HEK293 (cell line): ENCODE measurements at regions not wholly inside any gene's neighbourhood (a gene's known extent, or its start where the extent isn't known, plus 50 kb on each side); places are given as distances from the start of the nearest gene placed in this dataset.
"Not testable (repeated sequence)": the region's sequence is repeated elsewhere in the genome, so short reads cannot be mapped to it uniquely, and the experiment has no call there.

Experiments used
- CTCF ChIA-PET: fragments of 350-600 bp; formaldehyde crosslinking; extraction: SDS; loops from one replicate; lab custom pipeline; 2021; ENCODE audit warnings: antibody characterized with exemption; lab: Yijun Ruan, JAX
- POLR2A ChIA-PET: fragments of 300-600 bp; formaldehyde crosslinking; extraction: SDS; loops from one replicate; lab custom pipeline; 2020; ENCODE audit warnings: antibody characterized with exemption, inconsistent platforms; lab: Yijun Ruan, JAX
- H3K27ac ChIP-seq: fragments of 200-500 bp; sonication (Bioruptor generic); 2 replicates; pipeline ENCODE4 v1.5.1; 2014; ENCODE audit warnings: low read depth, low read length, control low read depth, inconsistent platforms; ENCODE audit errors: extremely low read depth
- H3K36me3 ChIP-seq, 2 experiments: fragments of 200-500 bp in 1 of 2; sonication (Bioruptor generic) in 1 of 2; 1 replicate in 1 of 2; 2 replicates in 1 of 2; pipeline ENCODE4 v1.5.1; 2014 to 2017; ENCODE audit warnings: inconsistent platforms in 2 of 2, low read length in 2 of 2; ENCODE audit not compliant: control insufficient read depth in 2 of 2, insufficient read depth in 1 of 2
- H3K4me1 ChIP-seq: fragments of 200-500 bp; sonication (Bioruptor generic); 2 replicates; pipeline ENCODE4 v1.5.1; 2014; ENCODE audit warnings: mild to moderate bottlenecking, low read length, inconsistent platforms; ENCODE audit not compliant: control insufficient read depth, insufficient read depth
- H3K4me3 ChIP-seq: 2 replicates; pipeline ENCODE4 v1.5.1; 2011; ENCODE audit warnings: low read depth, mild to moderate bottlenecking, control low read depth, low read length, moderate library complexity
- H3K9me3 ChIP-seq: fragments of 200-500 bp; sonication (Bioruptor generic); 2 replicates; pipeline ENCODE4 v1.5.1; 2014; ENCODE audit warnings: low read depth, low read length, inconsistent platforms; ENCODE audit not compliant: control insufficient read depth, insufficient read depth
- EGR2 ChIP-seq: fragments of 450-650 bp; formaldehyde crosslinking; IDR thresholded peaks from 2 replicates; pipeline ENCODE4 v1.5.1; 2016; ENCODE audit warnings: low read depth, missing biosample characterization, missing genetic modification characterization
- FEZF1 ChIP-seq: fragments of 450-650 bp; formaldehyde crosslinking; IDR thresholded peaks from 2 replicates; pipeline ENCODE4 v1.5.1; 2016; ENCODE audit warnings: missing biosample characterization, missing genetic modification characterization
- GFI1B ChIP-seq: fragments of 450-650 bp; formaldehyde crosslinking; IDR thresholded peaks from 2 replicates; pipeline ENCODE4 v1.5.1; 2016; ENCODE audit warnings: missing biosample characterization, missing genetic modification characterization
- HOXA7 ChIP-seq: sonication (generic); formaldehyde crosslinking; IDR thresholded peaks from 2 replicates; pipeline ENCODE4 v1.8.1; 2022; ENCODE audit warnings: missing genetic modification reagents, borderline replicate concordance
- HOXD13 ChIP-seq: sonication (generic); formaldehyde crosslinking; IDR thresholded peaks from 2 replicates; pipeline ENCODE4 v1.8.0; 2022; ENCODE audit warnings: missing genetic modification reagents, borderline replicate concordance
- SCRT1 ChIP-seq: fragments of 450-650 bp; formaldehyde crosslinking; IDR thresholded peaks from 2 replicates; pipeline ENCODE4 v1.5.1; 2016; ENCODE audit warnings: missing biosample characterization, missing genetic modification characterization, borderline replicate concordance
- SETDB1 ChIP-seq: IDR thresholded peaks from one replicate; pipeline ENCODE4 v1.6.1; 2017; ENCODE audit warnings: mild to moderate bottlenecking, low read length, moderate library complexity, mixed read lengths; ENCODE audit not compliant: insufficient read length
- YY1 ChIP-seq: fragments of 450-650 bp; formaldehyde crosslinking; IDR thresholded peaks from 2 replicates; pipeline ENCODE4 v1.5.1; 2018; ENCODE audit warnings: missing biosample characterization, missing genetic modification characterization
- ZBTB11 ChIP-seq: fragments of 450-650 bp; formaldehyde crosslinking; conservative IDR thresholded peaks from 2 replicates; pipeline ENCODE4 v1.5.1; 2016; ENCODE audit warnings: low read depth, missing biosample characterization, missing genetic modification characterization
- ZBTB17 ChIP-seq: fragments of 450-650 bp; formaldehyde crosslinking; IDR thresholded peaks from 2 replicates; pipeline ENCODE4 v1.5.1; 2016; ENCODE audit warnings: missing biosample characterization, missing genetic modification characterization
- ZNF16 ChIP-seq: fragments of 450-650 bp; formaldehyde crosslinking; IDR thresholded peaks from 2 replicates; pipeline ENCODE4 v1.5.1; 2016; ENCODE audit warnings: low read depth, missing biosample characterization, missing genetic modification characterization
- ZNF169 ChIP-seq: fragments of 450-650 bp; formaldehyde crosslinking; IDR thresholded peaks from 2 replicates; pipeline ENCODE4 v1.5.1; 2016; ENCODE audit warnings: missing biosample characterization, missing genetic modification characterization
- ZNF175 ChIP-seq: fragments of 450-650 bp; formaldehyde crosslinking; IDR thresholded peaks from 2 replicates; pipeline ENCODE4 v1.5.1; 2016; ENCODE audit warnings: missing biosample characterization, missing genetic modification characterization
- ZNF184 ChIP-seq: fragments of 450-650 bp; IDR thresholded peaks from 2 replicates; pipeline ENCODE4 v1.5.1; 2018; ENCODE audit warnings: missing biosample characterization, mild to moderate bottlenecking, missing genetic modification characterization
- ZNF211 ChIP-seq: fragments of 450-650 bp; formaldehyde crosslinking; IDR thresholded peaks from 2 replicates; pipeline ENCODE4 v1.5.1; 2016; ENCODE audit warnings: low read depth, missing biosample characterization, missing genetic modification characterization
- ZNF354C ChIP-seq: fragments of 450-650 bp; formaldehyde crosslinking; IDR thresholded peaks from 2 replicates; pipeline ENCODE4 v1.5.1; 2016; ENCODE audit warnings: missing biosample characterization, missing genetic modification characterization, low read depth, borderline replicate concordance
- ZNF404 ChIP-seq: fragments of 450-650 bp; formaldehyde crosslinking; IDR thresholded peaks from 2 replicates; pipeline ENCODE4 v1.5.1; 2017; ENCODE audit warnings: missing biosample characterization, missing genetic modification characterization
- ZNF488 ChIP-seq: fragments of 450-650 bp; formaldehyde crosslinking; IDR thresholded peaks from 2 replicates; pipeline ENCODE4 v1.5.1; 2016; ENCODE audit warnings: missing biosample characterization, missing genetic modification characterization
- ZNF529 ChIP-seq: fragments of 450-650 bp; formaldehyde crosslinking; IDR thresholded peaks from 2 replicates; pipeline ENCODE4 v1.5.1; 2017; ENCODE audit warnings: missing genetic modification characterization, missing biosample characterization; ENCODE audit not compliant: insufficient replicate concordance
- ZNF610 ChIP-seq: fragments of 450-650 bp; formaldehyde crosslinking; IDR thresholded peaks from 2 replicates; pipeline ENCODE4 v1.5.1; 2016; ENCODE audit warnings: missing biosample characterization, missing genetic modification characterization, borderline replicate concordance
- ZNF660 ChIP-seq: fragments of 450-650 bp; IDR thresholded peaks from 2 replicates; pipeline ENCODE4 v1.5.1; 2018; ENCODE audit warnings: missing biosample characterization, mild to moderate bottlenecking, missing genetic modification characterization

GRCh38 chr1:104259481-104259880 lies 509.8 kb downstream of the AMY1C start:
- no peaks in the 10 kb centered on the region for H3K4me1 ChIP-seq
- POLR2A ChIA-PET, result no interaction called here
- no peaks in the 10 kb centered on the region for H3K9me3 ChIP-seq
- H3K27ac ChIP-seq, result no peak overlapping the region
- TF ChIP-seq ZNF529 (tag by site-specific recombination) (no peak), ZNF660 (tag by site-specific recombination) (no peak), ZNF169 (tag by site-specific recombination) (no peak), FEZF1 (tag by site-specific recombination) (no peak), HOXD13 (CRISPR knock-in tag) (no peak), ZNF488 (no peak), GFI1B (no peak), ZBTB11 (tag by site-specific recombination) (no peak), EGR2 (tag by site-specific recombination) (no peak)
- H3K4me3 ChIP-seq, result no peak overlapping the region
- CTCF ChIA-PET, result interaction anchor here (0.6 kb wide), 1 partner anchor 1122 kb away, joined by 3 read pairs; no protein-coding TSS in a partner anchor
- no peaks in the 10 kb centered on the region for H3K36me3 ChIP-seq

- H3K36me3 ChIP-seq, H3K4me1 ChIP-seq, H3K27ac ChIP-seq, POLR2A ChIA-PET, H3K9me3 ChIP-seq, H3K4me3 ChIP-seq: not testable (repeated sequence)
- CTCF ChIA-PET, result interaction anchor here (0.6 kb wide), 2 partner anchors 280 to 310 kb away, joined by 3 read pairs; no protein-coding TSS in a partner anchor
Observed at GRCh38 chr1:104263110-104263509, 513.4 kb downstream of the AMY1C start.

GRCh38 chr1:104264521-104264920 lies 514.8 kb downstream of the AMY1C start:
- no peak overlapping the region for H3K27ac ChIP-seq
- ChIA-PET POLR2A (no interaction called here), CTCF (interaction anchor here (0.6 kb wide), 1 partner anchor 449 kb away, joined by 3 read pairs; no protein-coding TSS in a partner anchor)
- H3K4me3 ChIP-seq, result no peak overlapping the region
- TF ChIP-seq ZNF175 (tag by site-specific recombination), result no peak
- no peak for TF ChIP-seq ZNF184 (tag by site-specific recombination)
- no peak for TF ChIP-seq SCRT1 (tag by site-specific recombination)
- TF ChIP-seq SETDB1, result no peak
- no peak for TF ChIP-seq ZNF16
- no peaks in the 10 kb centered on the region for H3K9me3 ChIP-seq
- H3K4me1 ChIP-seq, result no peaks in the 10 kb centered on the region
- H3K36me3 ChIP-seq, result no peaks in the 10 kb centered on the region

GRCh38 chr1:104265163-104265562 lies 515.5 kb downstream of the AMY1C start:
- ChIA-PET POLR2A (no interaction called here), CTCF (interaction anchor here (0.6 kb wide), 2 partner anchors 440 to 449 kb away, joined by 3 read pairs; no protein-coding TSS in a partner anchor)
- no peaks in the 10 kb centered on the region for H3K4me1 ChIP-seq
- H3K4me3 ChIP-seq, result no peak overlapping the region
- TF ChIP-seq ZNF354C (tag by site-specific recombination) (no peak), SCRT1 (tag by site-specific recombination) (no peak), ZNF610 (no peak), HOXA7 (CRISPR knock-in tag) (no peak), ZNF211 (tag by site-specific recombination) (no peak), ZBTB17 (tag by site-specific recombination) (no peak), ZNF404 (tag by site-specific recombination) (no peak), YY1 (tag by site-specific recombination) (no peak)
- H3K27ac ChIP-seq, result no peak overlapping the region
- no peaks in the 10 kb centered on the region for H3K36me3 ChIP-seq
- H3K9me3 ChIP-seq, result no peaks in the 10 kb centered on the region
